DND-41 (cell line): ENCODE measurements at regions not wholly inside any gene's neighbourhood (a gene's known extent, or its start where the extent isn't known, plus 50 kb on each side); places are given as distances from the start of the nearest gene placed in this dataset.

Source experiments
- ATAC-seq: fragments of 200-7000 bp; cut with Tn5 transposase; 3 replicates; pipeline ENCODE4 v1.9.1; 2021; ENCODE audit warnings: low read depth; ENCODE audit not compliant: insufficient read depth
- DNase-seq: peaks from one replicate; pipeline ENCODE4 v3.0.0-alpha.2; 2020
- H2AFZ ChIP-seq: 2 replicates; pipeline ENCODE4 v1.6.0; 2012; ENCODE audit warnings: low read depth, low read length
- H3K27ac ChIP-seq: 2 replicates; pipeline ENCODE4 v1.5.1; 2012; ENCODE audit warnings: low read length, inconsistent platforms
- H3K27me3 ChIP-seq: fragments of 200-600 bp; sonication (generic); 2 replicates; pipeline ENCODE4 v1.6.0; 2012; ENCODE audit warnings: low read length, mild to moderate bottlenecking, inconsistent platforms; ENCODE audit not compliant: insufficient read depth, poor library complexity
- H3K36me3 ChIP-seq: 2 replicates; pipeline ENCODE4 v1.5.1; 2012; ENCODE audit warnings: low read length, inconsistent platforms; ENCODE audit not compliant: insufficient read depth
- H3K4me1 ChIP-seq: 2 replicates; pipeline ENCODE4 v1.5.1; 2012; ENCODE audit warnings: mild to moderate bottlenecking, low read length; ENCODE audit not compliant: insufficient read depth
- H3K4me2 ChIP-seq: 2 replicates; pipeline ENCODE4 v1.6.0; 2012; ENCODE audit warnings: mild to moderate bottlenecking, moderate library complexity, low read length, inconsistent platforms; ENCODE audit not compliant: insufficient read depth
- H3K4me3 ChIP-seq, 2 experiments: fragments of 200-600 bp in 1 of 2; shearing (Covaris generic) in 1 of 2; 2 replicates each; pipeline ENCODE4 v1.5.1; 2012 to 2016; ENCODE audit warnings: inconsistent platforms in 2 of 2, low read length in 2 of 2, mild to moderate bottlenecking in 2 of 2, low read depth in 1 of 2, moderate library complexity in 1 of 2
- H3K79me2 ChIP-seq: 2 replicates; pipeline ENCODE4 v1.6.0; 2012; ENCODE audit warnings: low read length, inconsistent platforms; ENCODE audit not compliant: insufficient read depth
- H3K9ac ChIP-seq: 2 replicates; pipeline ENCODE4 v1.6.0; 2012; ENCODE audit warnings: low read depth, mild to moderate bottlenecking, inconsistent platforms, low read length, moderate library complexity
- H3K9me3 ChIP-seq: 2 replicates; pipeline ENCODE4 v1.5.1; 2012; ENCODE audit warnings: low read length, moderate library complexity, mild to moderate bottlenecking, inconsistent platforms; ENCODE audit not compliant: insufficient read depth, severe bottlenecking
- H4K20me1 ChIP-seq: 2 replicates; pipeline ENCODE4 v1.6.0; 2012; ENCODE audit warnings: low read length; ENCODE audit not compliant: insufficient read depth
- CTCF ChIP-seq: IDR thresholded peaks from 2 replicates; pipeline ENCODE4 v1.5.1; 2012; ENCODE audit warnings: borderline replicate concordance, low read length, moderate library complexity, mild to moderate bottlenecking; ENCODE audit not compliant: poor library complexity, severe bottlenecking; ENCODE audit errors: extremely low read depth
- EZH2 ChIP-seq: IDR thresholded peaks from 3 replicates; pipeline ENCODE4 v1.6.1; 2012; ENCODE audit warnings: borderline replicate concordance, low read depth, mild to moderate bottlenecking, moderate library complexity, low read length, inconsistent platforms; ENCODE audit not compliant: severe bottlenecking

DNA sequence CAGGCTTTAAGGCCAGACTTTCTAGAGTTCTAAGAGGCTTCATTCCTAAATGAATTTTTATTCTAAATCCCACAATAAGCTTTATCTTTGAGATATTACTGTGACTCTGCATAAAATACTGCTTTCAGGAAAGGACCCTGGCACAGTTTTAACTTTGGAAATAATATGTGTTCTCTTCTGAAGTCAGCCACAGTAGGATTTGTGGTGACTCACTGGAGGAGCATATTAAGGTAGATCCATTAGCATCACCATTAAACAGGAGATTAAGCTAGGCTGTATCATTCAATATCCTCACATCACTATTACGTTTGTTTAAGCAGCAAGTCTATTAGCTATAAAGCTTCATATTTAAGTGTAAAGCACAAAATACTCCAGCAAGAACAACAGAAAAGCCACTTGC lies 186.1 kb upstream of the IZUMO3 start:
- Histone ChIP-seq H3K27ac (no peak overlapping the region), H3K4me1 (no peaks in the 10 kb centered on the region), H3K4me2 (no peak overlapping the region), H3K9ac (no peak overlapping the region), H3K4me3 (no peak overlapping the region), H3K79me2 (no peaks in the 10 kb centered on the region), H3K9me3 (no peaks in the 10 kb centered on the region), H4K20me1 (no peaks in the 10 kb centered on the region), H3K27me3 (no peaks in the 10 kb centered on the region), H2AFZ (no peak overlapping the region), H3K36me3 (no peaks in the 10 kb centered on the region)
- TF ChIP-seq CTCF (no peak), EZH2 (no peak)
- ATAC-seq = no peak
- DNase-seq = no peak

- Histone ChIP-seq H3K27me3 (no peaks in the 10 kb centered on the region), H3K4me3 (no peak overlapping the region), H3K9ac (no peak overlapping the region), H2AFZ (no peak overlapping the region), H3K79me2 (no peaks in the 10 kb centered on the region), H3K9me3 (no peaks in the 10 kb centered on the region), H3K27ac (no peak overlapping the region), H3K36me3 (no peaks in the 10 kb centered on the region), H3K4me1 (no peaks in the 10 kb centered on the region), H3K4me2 (no peak overlapping the region), H4K20me1 (no peaks in the 10 kb centered on the region)
- ATAC-seq (no peak), DNase-seq (no peak)
- no peak for TF ChIP-seq EZH2
- no peak for TF ChIP-seq CTCF
Measured at GRCh38 chr9:24721621-24722020, 175.9 kb upstream of the IZUMO3 start.

- no peak for TF ChIP-seq EZH2
- no peak for TF ChIP-seq CTCF
- Histone ChIP-seq H3K4me1 (no peaks in the 10 kb centered on the region), H3K9me3 (no peaks in the 10 kb centered on the region), H3K27me3 (no peaks in the 10 kb centered on the region), H4K20me1 (no peaks in the 10 kb centered on the region), H3K4me2 (no peak overlapping the region), H2AFZ (no peak overlapping the region), H3K36me3 (no peaks in the 10 kb centered on the region), H3K4me3 (no peak overlapping the region), H3K27ac (no peak overlapping the region), H3K79me2 (no peaks in the 10 kb centered on the region), H3K9ac (no peak overlapping the region)
- DNase-seq = no peak
- no peak for ATAC-seq
Measured at GRCh38 chr9:24712206-24712605, 166.5 kb upstream of the IZUMO3 start.

- no peak overlapping the region for H3K27ac ChIP-seq
- no peaks in the 10 kb centered on the region for H3K79me2 ChIP-seq
- ATAC-seq = no peak
- H3K9ac ChIP-seq = no peak overlapping the region
- H3K27me3 ChIP-seq = no peaks in the 10 kb centered on the region
- H3K4me3 ChIP-seq = no peak overlapping the region
- no peaks in the 10 kb centered on the region for H4K20me1 ChIP-seq
- TF ChIP-seq EZH2 (no peak), CTCF (no peak)
- no peak overlapping the region for H2AFZ ChIP-seq
- H3K4me1 ChIP-seq = no peaks in the 10 kb centered on the region
- no peak for DNase-seq
- H3K9me3 ChIP-seq = no peaks in the 10 kb centered on the region
- H3K4me2 ChIP-seq = no peak overlapping the region
- no peaks in the 10 kb centered on the region for H3K36me3 ChIP-seq
Measured at GRCh38 chr9:24708814-24709213, 163.1 kb upstream of the IZUMO3 start.
